ENCODE measurements at regions not wholly inside any gene's neighbourhood (a gene's known extent, or its start where the extent isn't known, plus 50 kb on each side); places are given as distances from the start of the nearest gene placed in this dataset.

DNA sequence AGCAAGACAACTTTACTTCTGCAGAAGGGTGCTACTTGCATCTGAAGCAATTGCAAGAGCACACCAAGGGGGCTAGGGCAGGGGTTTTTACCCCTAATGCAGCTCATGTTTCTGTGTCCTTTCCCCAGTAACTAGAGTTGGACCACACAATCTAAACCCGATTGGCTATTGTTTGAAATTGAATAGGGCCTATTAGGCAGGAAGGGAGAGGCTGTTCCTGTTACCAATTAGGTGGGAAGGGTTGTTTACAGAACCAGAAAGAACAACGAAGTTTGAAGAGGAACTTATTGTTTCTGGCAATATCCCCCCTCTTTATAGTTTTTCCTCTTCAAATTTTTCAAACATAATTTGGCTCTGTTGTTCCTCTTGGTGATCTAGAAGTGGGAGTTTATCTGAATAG, 85.5 kb downstream of the CHCHD4 start:
- TF ChIP-seq GATA2 (IDR thresholded peaks at IDR 0.05; ENCODE audit: low read depth, low read length) (no peak), GATA3 (IDR thresholded peaks at IDR 0.05; ENCODE audit: low read depth, low read length) (no peak)

Data from SH-SY5Y (cell line).